ENCODE measurements at regions not wholly inside any gene's neighbourhood (a gene's known extent, or its start where the extent isn't known, plus 50 kb on each side); places are given as distances from the start of the nearest gene placed in this dataset.

DNA sequence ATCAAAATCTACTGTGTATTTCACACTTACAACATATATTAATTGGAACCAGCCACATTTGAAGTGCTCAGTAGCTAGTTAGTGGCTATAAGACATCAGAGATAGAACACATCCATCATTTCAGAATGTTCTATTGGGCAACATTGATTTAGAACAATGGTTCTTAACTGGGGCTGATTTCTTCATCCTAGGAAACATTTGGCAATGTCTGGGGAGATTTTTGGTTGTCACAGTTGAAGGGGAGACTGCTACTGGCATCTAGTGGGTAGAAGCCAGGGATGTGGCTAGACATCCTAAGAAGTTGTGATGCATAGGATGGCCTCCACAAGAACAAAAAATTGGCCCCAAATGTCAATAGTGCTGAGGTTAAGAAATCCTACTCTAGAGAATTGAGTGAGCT, 132.5 kb downstream of the OLIG3 start:
- TF ChIP-seq, protein P1, sequence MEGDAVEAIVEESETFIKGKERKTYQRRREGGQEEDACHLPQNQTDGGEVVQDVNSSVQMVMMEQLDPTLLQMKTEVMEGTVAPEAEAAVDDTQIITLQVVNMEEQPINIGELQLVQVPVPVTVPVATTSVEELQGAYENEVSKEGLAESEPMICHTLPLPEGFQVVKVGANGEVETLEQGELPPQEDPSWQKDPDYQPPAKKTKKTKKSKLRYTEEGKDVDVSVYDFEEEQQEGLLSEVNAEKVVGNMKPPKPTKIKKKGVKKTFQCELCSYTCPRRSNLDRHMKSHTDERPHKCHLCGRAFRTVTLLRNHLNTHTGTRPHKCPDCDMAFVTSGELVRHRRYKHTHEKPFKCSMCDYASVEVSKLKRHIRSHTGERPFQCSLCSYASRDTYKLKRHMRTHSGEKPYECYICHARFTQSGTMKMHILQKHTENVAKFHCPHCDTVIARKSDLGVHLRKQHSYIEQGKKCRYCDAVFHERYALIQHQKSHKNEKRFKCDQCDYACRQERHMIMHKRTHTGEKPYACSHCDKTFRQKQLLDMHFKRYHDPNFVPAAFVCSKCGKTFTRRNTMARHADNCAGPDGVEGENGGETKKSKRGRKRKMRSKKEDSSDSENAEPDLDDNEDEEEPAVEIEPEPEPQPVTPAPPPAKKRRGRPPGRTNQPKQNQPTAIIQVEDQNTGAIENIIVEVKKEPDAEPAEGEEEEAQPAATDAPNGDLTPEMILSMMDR (IDR thresholded peaks at IDR 0.05): no peak
- TF ChIP-seq ZFX (IDR thresholded peaks at IDR 0.05; ENCODE audit: borderline replicate concordance): no peak
